GM12872 (cell line): ENCODE measurements at regions not wholly inside any gene's neighbourhood (a gene's known extent, or its start where the extent isn't known, plus 50 kb on each side); places are given as distances from the start of the nearest gene placed in this dataset.

Experiments used
- CTCF ChIP-seq: IDR thresholded peaks from 3 replicates; pipeline ENCODE4 v1.5.1; 2011; ENCODE audit warnings: low read depth, mild to moderate bottlenecking, low read length, moderate library complexity; ENCODE audit not compliant: insufficient read depth

GRCh38 chr5:84715091-84715490, 330.4 kb upstream of the EDIL3 start:
- no peak for TF ChIP-seq CTCF

- TF ChIP-seq CTCF = no peak
Observed at GRCh38 chr5:84709075-84709474, 324.4 kb upstream of the EDIL3 start.

- no peak for TF ChIP-seq CTCF
Observed at GRCh38 chr5:84706678-84707641, 322.3 kb upstream of the EDIL3 start.

GRCh38 chr5:84696651-84697050, 312.0 kb upstream of the EDIL3 start:
- no peak for TF ChIP-seq CTCF

- no peak for TF ChIP-seq CTCF
Observed at GRCh38 chr5:84695330-84695729, 310.6 kb upstream of the EDIL3 start.

GRCh38 chr5:84693256-84693655, 308.6 kb upstream of the EDIL3 start:
- no peak for TF ChIP-seq CTCF

GRCh38 chr5:84688566-84688965, 303.9 kb upstream of the EDIL3 start:
- TF ChIP-seq CTCF = no peak
